ENCODE measurements at regions not wholly inside any gene's neighbourhood (a gene's known extent, or its start where the extent isn't known, plus 50 kb on each side); places are given as distances from the start of the nearest gene placed in this dataset.

DNA sequence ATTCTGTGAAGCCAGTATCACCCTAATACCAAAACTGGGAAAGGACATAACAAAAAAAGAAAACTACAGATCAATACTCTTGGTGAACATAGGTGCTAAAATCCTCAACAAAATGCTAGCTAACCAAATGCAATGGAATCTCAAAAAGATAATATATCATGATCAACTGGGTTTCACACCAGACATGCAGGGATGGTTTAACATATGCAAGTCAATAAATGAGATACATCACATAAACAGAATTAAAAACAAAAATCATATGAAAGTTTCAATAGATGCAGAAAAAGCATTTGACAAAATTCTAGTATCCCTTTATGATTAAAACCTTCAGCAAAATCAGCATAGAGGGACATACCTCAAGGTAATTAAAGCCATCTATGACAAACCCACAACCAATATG, 198.2 kb upstream of the NDUFV2 start:
- H3K36me3 ChIP-seq (ENCODE audit: control insufficient read depth, insufficient read depth, low read length), result no peaks in the 10 kb centered on the region
- peaks cover 71% of the 10 kb centered on the region for H3K9me3 Mint-ChIP-seq
- no peak overlapping the region for H3K4me3 Mint-ChIP-seq
- peaks cover 24% of the 10 kb centered on the region for H3K27me3 ChIP-seq (ENCODE audit: control insufficient read depth, insufficient read depth, low read length, poor library complexity, severe bottlenecking)
- no peak overlapping the region for H3K4me3 ChIP-seq (ENCODE audit: low read length)
- H3K36me3 Mint-ChIP-seq (ENCODE audit: low read depth), result peaks cover 3% of the 10 kb centered on the region
- no peak overlapping the region for H3K27ac ChIP-seq (ENCODE audit: low read depth, low read length)
- no peak for DNase-seq
- peaks cover 15% of the 10 kb centered on the region for H3K4me1 Mint-ChIP-seq
- H3K9ac ChIP-seq (ENCODE audit: extremely low read depth, low read length, poor library complexity, severe bottlenecking), result no peak overlapping the region
- H3K4me1 ChIP-seq (ENCODE audit: control insufficient read depth, insufficient read depth, low read length), result no peaks in the 10 kb centered on the region
- peaks cover 52% of the 10 kb centered on the region for H3K9me3 ChIP-seq (ENCODE audit: control insufficient read depth, low read length)
- TF ChIP-seq, protein P1, sequence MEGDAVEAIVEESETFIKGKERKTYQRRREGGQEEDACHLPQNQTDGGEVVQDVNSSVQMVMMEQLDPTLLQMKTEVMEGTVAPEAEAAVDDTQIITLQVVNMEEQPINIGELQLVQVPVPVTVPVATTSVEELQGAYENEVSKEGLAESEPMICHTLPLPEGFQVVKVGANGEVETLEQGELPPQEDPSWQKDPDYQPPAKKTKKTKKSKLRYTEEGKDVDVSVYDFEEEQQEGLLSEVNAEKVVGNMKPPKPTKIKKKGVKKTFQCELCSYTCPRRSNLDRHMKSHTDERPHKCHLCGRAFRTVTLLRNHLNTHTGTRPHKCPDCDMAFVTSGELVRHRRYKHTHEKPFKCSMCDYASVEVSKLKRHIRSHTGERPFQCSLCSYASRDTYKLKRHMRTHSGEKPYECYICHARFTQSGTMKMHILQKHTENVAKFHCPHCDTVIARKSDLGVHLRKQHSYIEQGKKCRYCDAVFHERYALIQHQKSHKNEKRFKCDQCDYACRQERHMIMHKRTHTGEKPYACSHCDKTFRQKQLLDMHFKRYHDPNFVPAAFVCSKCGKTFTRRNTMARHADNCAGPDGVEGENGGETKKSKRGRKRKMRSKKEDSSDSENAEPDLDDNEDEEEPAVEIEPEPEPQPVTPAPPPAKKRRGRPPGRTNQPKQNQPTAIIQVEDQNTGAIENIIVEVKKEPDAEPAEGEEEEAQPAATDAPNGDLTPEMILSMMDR (conservative IDR thresholded peaks at IDR 0.05), result no peak
- H3K27ac Mint-ChIP-seq, result no peak overlapping the region
- H3K27me3 Mint-ChIP-seq (ENCODE audit: insufficient read depth), result peaks cover 52% of the 10 kb centered on the region

DNA sequence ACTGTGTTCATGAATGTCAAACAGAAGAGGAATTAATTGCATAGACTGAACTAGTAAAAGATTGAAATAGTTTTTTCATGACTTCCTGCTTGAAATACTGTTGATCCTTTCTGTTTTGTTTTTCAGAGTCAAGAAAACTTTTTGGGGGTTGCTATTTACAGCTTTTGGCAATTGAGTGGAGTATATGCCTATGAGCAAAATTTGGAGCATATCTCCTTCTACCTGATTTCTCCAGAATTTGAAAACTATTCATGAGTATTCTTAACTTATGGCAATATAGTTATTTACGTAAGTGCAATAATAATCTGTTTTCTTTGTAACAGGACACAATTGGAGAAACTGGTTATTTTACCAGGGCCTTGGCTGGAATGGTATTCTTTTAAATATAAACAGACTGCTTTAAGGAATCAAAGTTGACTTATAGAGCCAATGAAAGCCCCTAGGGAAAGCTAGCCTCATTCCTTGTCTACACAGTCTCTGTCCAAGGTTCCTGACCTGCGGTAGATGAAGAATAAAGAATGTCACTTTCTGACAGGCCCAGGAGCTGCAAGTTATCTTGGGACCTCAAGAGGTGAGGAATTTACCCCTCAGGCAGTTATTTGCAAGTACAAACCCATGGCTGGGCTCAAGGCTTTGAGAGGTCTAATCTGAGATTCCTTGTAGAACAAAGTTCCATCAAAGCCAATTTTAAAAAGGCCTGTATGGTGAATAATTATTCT, 193.5 kb upstream of the NDUFV2 start:
- Histone ChIP-seq H3K27ac (ENCODE audit: low read depth, low read length) (no peak overlapping the region), H3K4me3 (ENCODE audit: low read length) (no peak overlapping the region), H3K36me3 (ENCODE audit: control insufficient read depth, insufficient read depth, low read length) (no peaks in the 10 kb centered on the region), H3K27me3 (ENCODE audit: control insufficient read depth, insufficient read depth, low read length, poor library complexity, severe bottlenecking) (no peaks in the 10 kb centered on the region), H3K4me1 (ENCODE audit: control insufficient read depth, insufficient read depth, low read length) (no peaks in the 10 kb centered on the region), H3K9ac (ENCODE audit: extremely low read depth, low read length, poor library complexity, severe bottlenecking) (no peak overlapping the region), H3K9me3 (ENCODE audit: control insufficient read depth, low read length) (peaks cover 63% of the 10 kb centered on the region)
- Mint-ChIP-seq H3K4me3 (no peak overlapping the region), H3K27ac (no peak overlapping the region), H3K36me3 (ENCODE audit: low read depth) (peaks cover 5% of the 10 kb centered on the region), H3K9me3 (peaks cover 72% of the 10 kb centered on the region), H3K4me1 (peaks cover 2% of the 10 kb centered on the region), H3K27me3 (ENCODE audit: insufficient read depth) (peaks cover 24% of the 10 kb centered on the region)
- TF ChIP-seq, protein P1 (conservative IDR thresholded peaks at IDR 0.05), result no peak
- DNase-seq, result no peak
- WGBS, 2 experiments (ENCODE audit: insufficient coverage in 1 of 2, insufficient read length in 1 of 2), result 83 to 100% methylated on average over 2 of the region's 2 CpGs

DNA sequence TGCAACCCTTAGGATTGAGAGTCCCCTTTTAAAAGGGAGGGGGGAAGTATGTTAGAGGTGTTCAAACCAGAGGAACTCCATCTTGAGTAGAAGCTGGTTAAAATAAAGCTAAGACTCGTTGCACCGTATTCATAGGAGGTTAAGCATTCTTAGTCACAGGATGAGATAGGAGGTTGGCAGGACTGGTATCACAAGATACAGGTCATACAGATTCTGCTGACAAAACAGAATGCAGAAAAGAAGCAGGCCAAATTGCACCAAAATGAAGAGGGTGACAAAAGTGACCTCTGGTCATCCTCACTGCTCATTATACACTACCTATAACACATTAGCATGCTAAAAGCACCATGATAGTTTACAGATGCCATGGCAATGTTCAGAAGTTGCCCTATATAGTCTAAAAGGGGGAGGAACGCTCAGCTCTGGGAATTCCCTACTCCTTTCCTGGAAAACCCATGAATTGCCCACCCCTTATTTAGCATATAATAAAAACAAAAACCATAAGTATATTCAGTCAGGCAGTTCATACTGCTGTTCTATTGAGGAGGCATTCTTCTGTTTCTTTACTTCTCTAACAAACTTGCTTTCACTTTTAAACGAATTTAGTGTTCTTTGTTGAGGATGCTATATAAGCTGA, 192.2 kb upstream of the NDUFV2 start:
- H3K27ac ChIP-seq (ENCODE audit: low read depth, low read length), result no peak overlapping the region
- DNase-seq, result no peak
- Mint-ChIP-seq H3K27me3 (ENCODE audit: insufficient read depth) (peaks cover 10% of the 10 kb centered on the region), H3K36me3 (ENCODE audit: low read depth) (peaks cover 8% of the 10 kb centered on the region), H3K9me3 (peaks cover 73% of the 10 kb centered on the region), H3K27ac (no peak overlapping the region), H3K4me1 (peaks cover 2% of the 10 kb centered on the region), H3K4me3 (no peak overlapping the region)
- TF ChIP-seq, protein P1 (conservative IDR thresholded peaks at IDR 0.05), result no peak
- no peaks in the 10 kb centered on the region for H3K36me3 ChIP-seq (ENCODE audit: control insufficient read depth, insufficient read depth, low read length)
- no peak overlapping the region for H3K4me3 ChIP-seq (ENCODE audit: low read length)
- peaks cover 62% of the 10 kb centered on the region for H3K9me3 ChIP-seq (ENCODE audit: control insufficient read depth, low read length)
- WGBS, 2 experiments (ENCODE audit: insufficient coverage in 1 of 2, insufficient read length in 1 of 2), result 81 to 95% methylated on average over 4 of the region's 4 CpGs
- H3K9ac ChIP-seq (ENCODE audit: extremely low read depth, low read length, poor library complexity, severe bottlenecking), result no peak overlapping the region
- no peaks in the 10 kb centered on the region for H3K4me1 ChIP-seq (ENCODE audit: control insufficient read depth, insufficient read depth, low read length)
- no peaks in the 10 kb centered on the region for H3K27me3 ChIP-seq (ENCODE audit: control insufficient read depth, insufficient read depth, low read length, poor library complexity, severe bottlenecking)

Measured in endodermal cell (in vitro differentiated cells).